HCT116 (cell line): ENCODE measurements at regions not wholly inside any gene's neighbourhood (a gene's known extent, or its start where the extent isn't known, plus 50 kb on each side); places are given as distances from the start of the nearest gene placed in this dataset.

Experiments
- ATAC-seq: fragments of 200-7000 bp; cut with Tn5 transposase; 2 replicates; pipeline ENCODE4 v1.9.1; 2020; ENCODE audit warnings: mild to moderate bottlenecking, moderate library complexity
- BruUV-seq: library from RNA; stranded (reverse); fragments of 400-500 nt; replicated peaks from 2 replicates; lab custom pipeline; 2021; lab: Mats Ljungman, UMichigan
- CTCF ChIA-PET: fragments of 300-600 bp; sonication (Branson Sonifier 250); formaldehyde crosslinking; loops from one replicate; lab custom pipeline; 2021; ENCODE audit warnings: antibody characterized with exemption; lab: Charles Lee
- POLR2A ChIA-PET: fragments of 300-600, 350-600 bp; sonication (Branson Sonifier 250); formaldehyde crosslinking; loops from one replicate; lab custom pipeline; 2021; ENCODE audit warnings: antibody characterized with exemption; lab: Charles Lee
- RAD21 ChIA-PET, 2 experiments: fragments of 300-600 bp; sonication (Branson Sonifier 250); formaldehyde crosslinking; loops; one replicate each; lab custom pipeline; 2023; ENCODE audit warnings: low total read pairs in 2 of 2; ENCODE audit not compliant: uncharacterized antibody in 2 of 2, unreplicated experiment in 2 of 2, low non-redundant PET in 1 of 2; lab: Charles Lee
- DNase-seq: peaks from one replicate; pipeline ENCODE4 v3.0.0-alpha.2; 2010; ENCODE audit warnings: low read depth, low spot score
- H2AFZ ChIP-seq: fragments of 200-600 bp; shearing (Covaris generic), sonication (generic); 2 replicates; pipeline ENCODE4 v1.6.1; 2017; ENCODE audit warnings: low read depth, mixed run types, mixed read lengths, antibody characterized with exemption, low read length; ENCODE audit not compliant: poor library complexity, severe bottlenecking
- H3K27ac ChIP-seq: 2 replicates; pipeline ENCODE4 v1.5.1; 2012; ENCODE audit warnings: low read depth, low read length
- H3K27me3 ChIP-seq: fragments of 200-600 bp; sonication (generic); 2 replicates; pipeline ENCODE4 v1.6.1; 2016; ENCODE audit warnings: mixed run types, low read length, mixed read lengths; ENCODE audit not compliant: insufficient read depth
- H3K36me3 ChIP-seq, 2 experiments: fragments of 200-500 bp in 1 of 2; fragments of 200-600 bp in 1 of 2; sonication (Bioruptor generic) in 1 of 2; sonication (generic) in 1 of 2; 2 replicates each; pipeline versions ENCODE4 v1.5.1 to v1.6.1; 2014 to 2016; ENCODE audit warnings: low read length in 2 of 2, inconsistent platforms in 1 of 2, mixed read lengths in 1 of 2, mixed run types in 1 of 2; ENCODE audit not compliant: insufficient read depth in 2 of 2, control insufficient read depth in 1 of 2
- H3K4me1 ChIP-seq, 2 experiments: fragments of 200-600 bp in 1 of 2; sonication (generic) in 1 of 2; 2 replicates each; pipeline versions ENCODE4 v1.5.1 to v1.6.1; 2012 to 2017; ENCODE audit warnings: low read length in 2 of 2, inconsistent platforms in 1 of 2, mild to moderate bottlenecking in 1 of 2, mixed read lengths in 1 of 2, mixed run types in 1 of 2, moderate library complexity in 1 of 2; ENCODE audit not compliant: insufficient read depth in 2 of 2, control insufficient read depth in 1 of 2
- H3K4me2 ChIP-seq: fragments of 200-600 bp; sonication (generic); 2 replicates; pipeline ENCODE4 v1.6.1; 2017; ENCODE audit warnings: mixed run types, low read length, mixed read lengths
- H3K4me3 ChIP-seq, 2 experiments: fragments of 200-600 bp in 1 of 2; sonication (generic) in 1 of 2; replicated peaks in 1 of 2; 2 replicates each; pipeline ENCODE4 v1.5.1; 2011 to 2016; ENCODE audit warnings: low read length in 2 of 2, control low read depth in 1 of 2, low read depth in 1 of 2, mild to moderate bottlenecking in 1 of 2, mixed read lengths in 1 of 2, mixed run types in 1 of 2
- H3K79me2 ChIP-seq: fragments of 200-600 bp; sonication (generic); 2 replicates; pipeline ENCODE4 v1.6.1; 2017; ENCODE audit warnings: mild to moderate bottlenecking, mixed run types, low read length, moderate library complexity, mixed read lengths; ENCODE audit not compliant: insufficient read depth
- H3K9ac ChIP-seq: fragments of 200-600 bp; sonication (generic); 2 replicates; pipeline ENCODE4 v1.6.1; 2016; ENCODE audit warnings: low read length, mixed read lengths
- H3K9me2 ChIP-seq: fragments of 200-600 bp; sonication (generic), shearing (Covaris generic); 2 replicates; pipeline ENCODE4 v1.6.1; 2017; ENCODE audit warnings: mixed run types, mild to moderate bottlenecking, moderate library complexity; ENCODE audit not compliant: insufficient read depth
- H3K9me3 ChIP-seq, 2 experiments: fragments of 200-500 bp in 1 of 2; fragments of 200-600 bp in 1 of 2; sonication (Bioruptor generic) in 1 of 2; sonication (generic) in 1 of 2; 2 replicates each; pipeline ENCODE4 v1.6.1; 2014 to 2017; ENCODE audit warnings: low read length in 2 of 2, mixed read lengths in 2 of 2, inconsistent platforms in 1 of 2, low read depth in 1 of 2, mild to moderate bottlenecking in 1 of 2, mixed run types in 1 of 2, moderate library complexity in 1 of 2; ENCODE audit not compliant: control insufficient read depth in 1 of 2, insufficient read depth in 1 of 2
- H4K20me1 ChIP-seq: fragments of 200-600 bp; sonication (generic), shearing (Covaris generic); 2 replicates; pipeline ENCODE4 v1.6.1; 2017; ENCODE audit warnings: mixed run types, mild to moderate bottlenecking, moderate library complexity; ENCODE audit not compliant: insufficient read depth
- CEBPB ChIP-seq: IDR thresholded peaks from 2 replicates; pipeline ENCODE4 v1.6.1; 2012; ENCODE audit warnings: low read depth
- EGR1 ChIP-seq: IDR thresholded peaks from 2 replicates; pipeline ENCODE4 v1.6.1; 2012; ENCODE audit warnings: low read depth
- EZH2phosphoT487 ChIP-seq: fragments of 200-600 bp; IDR thresholded peaks from 2 replicates; pipeline ENCODE4 v1.6.1; 2018; ENCODE audit warnings: antibody characterized with exemption, borderline replicate concordance
- FOSL1 ChIP-seq: IDR thresholded peaks from 2 replicates; pipeline ENCODE4 v1.6.1; 2012; ENCODE audit warnings: low read depth
- JUND ChIP-seq: IDR thresholded peaks from 2 replicates; pipeline ENCODE4 v1.6.1; 2012
- SP1 ChIP-seq: IDR thresholded peaks from 2 replicates; pipeline ENCODE4 v1.6.1; 2012; ENCODE audit warnings: low read depth
- SRF ChIP-seq: IDR thresholded peaks from 2 replicates; pipeline ENCODE4 v1.6.1; 2012; ENCODE audit warnings: low read depth
- TCF7L2 ChIP-seq: IDR thresholded peaks from 2 replicates; pipeline ENCODE4 v1.7.0; 2011; ENCODE audit warnings: borderline replicate concordance, inconsistent platforms; ENCODE audit not compliant: insufficient read depth, insufficient read length; ENCODE audit errors: extremely low read depth
- intact Hi-C: fragments of 100-400 bp; cut with micrococcal nuclease; formaldehyde crosslinking; loops from 2 replicates; pipeline ENCODE4 v1.10.0; 2022

DNA sequence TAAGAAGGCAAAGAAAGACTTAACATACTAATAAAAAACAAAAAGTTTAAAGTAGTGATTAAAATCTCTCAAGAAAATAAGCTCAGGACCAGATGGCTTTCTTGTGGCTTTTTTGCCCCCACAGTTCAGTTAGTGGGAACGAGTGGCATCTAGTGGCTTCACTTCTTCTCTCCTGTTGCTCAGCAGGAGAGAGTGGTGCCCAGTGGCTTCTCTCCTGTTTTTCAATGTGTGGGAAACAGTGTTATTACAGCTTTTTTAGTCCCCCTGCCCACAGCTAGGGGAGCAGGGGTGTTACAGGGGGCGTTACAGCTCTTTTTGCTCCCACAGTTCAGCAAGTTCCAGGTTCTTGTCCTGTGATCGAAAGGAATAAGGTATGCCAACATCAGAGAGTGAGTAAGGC lies 135.2 kb downstream of the RERGL start:
- no peaks in the 10 kb centered on the region; a peak in 1 of 4 replicates for H3K9me3 ChIP-seq
- no peak overlapping the region for H2AFZ ChIP-seq
- no peak for DNase-seq
- intact Hi-C loops: no loop called here
- H4K20me1 ChIP-seq: no peaks in the 10 kb centered on the region
- ChIA-PET RAD21 (no interaction called here), CTCF (no interaction called here), POLR2A (no interaction called here)
- TF ChIP-seq JUND (no peak), SRF (no peak), EZH2phosphoT487 (no peak), CEBPB (no peak), SP1 (no peak), TCF7L2 (no peak), FOSL1 (no peak), EGR1 (no peak)
- no peaks in the 10 kb centered on the region for H3K79me2 ChIP-seq
- no peak for ATAC-seq
- no peak overlapping the region for H3K4me3 ChIP-seq
- H3K4me1 ChIP-seq: no peaks in the 10 kb centered on the region
- no peak overlapping the region for H3K9ac ChIP-seq
- no peaks in the 10 kb centered on the region for H3K9me2 ChIP-seq
- H3K4me2 ChIP-seq: no peak overlapping the region
- no peaks in the 10 kb centered on the region for H3K27me3 ChIP-seq
- no TSS peak for BruUV-seq
- H3K27ac ChIP-seq: no peak overlapping the region
- H3K36me3 ChIP-seq: no peaks in the 10 kb centered on the region

DNA sequence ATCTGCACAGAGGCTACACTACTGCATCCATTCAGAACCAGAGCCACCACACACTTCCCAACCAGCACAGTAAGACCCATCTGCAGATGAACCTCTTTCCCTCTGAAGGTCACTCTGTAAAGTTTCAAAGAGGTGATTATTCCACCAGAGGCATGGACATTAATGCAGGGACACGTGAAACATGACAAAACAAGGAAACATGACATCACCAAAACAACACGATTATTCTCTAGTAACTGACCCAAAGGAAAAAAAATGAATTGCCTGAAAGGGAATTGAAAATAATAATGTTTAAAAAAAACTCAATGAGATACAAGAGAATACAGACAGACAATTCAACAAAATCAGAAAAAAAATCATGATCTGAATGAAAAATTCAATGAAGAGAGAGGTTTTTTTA lies 139.1 kb downstream of the RERGL start:
- ChIA-PET CTCF (no interaction called here), RAD21 (no interaction called here)

More for the DNA sequence above, 139.1 kb downstream of the RERGL start:
- BruUV-seq: no TSS peak
- H3K4me3 ChIP-seq: no peak overlapping the region
- ATAC-seq (no peak), DNase-seq (no peak)
- POLR2A ChIA-PET: no interaction called here
- H3K4me1 ChIP-seq: no peaks in the 10 kb centered on the region
- TF ChIP-seq TCF7L2: no peak
- no peak overlapping the region for H2AFZ ChIP-seq
- H4K20me1 ChIP-seq: no peaks in the 10 kb centered on the region
- intact Hi-C loops: no loop called here
- no peaks in the 10 kb centered on the region for H3K9me3 ChIP-seq
- H3K4me2 ChIP-seq: no peak overlapping the region
- H3K9me2 ChIP-seq: no peaks in the 10 kb centered on the region
- no peaks in the 10 kb centered on the region for H3K27me3 ChIP-seq
- no peak overlapping the region for H3K27ac ChIP-seq
- H3K9ac ChIP-seq: no peak overlapping the region
- no peaks in the 10 kb centered on the region for H3K36me3 ChIP-seq
- H3K79me2 ChIP-seq: no peaks in the 10 kb centered on the region
